Cardiac muscle cell (in vitro differentiated cells and primary cell): ENCODE measurements at regions not wholly inside any gene's neighbourhood (a gene's known extent, or its start where the extent isn't known, plus 50 kb on each side); places are given as distances from the start of the nearest gene placed in this dataset.

ENCODE experiments used
- DNase-seq, 2 donors: peaks; one replicate each; pipeline versions ENCODE4 v3.0.0 to v3.0.0-alpha.2; 2010 to 2017; ENCODE audit warnings: low read depth in 1 of 2, low spot score in 1 of 2
- H3K27ac ChIP-seq: fragments of 200-600 bp; sonication (generic); 2 replicates; pipeline ENCODE4 v1.5.1; 2016
- H3K27me3 ChIP-seq: fragments of 200-600 bp; sonication (generic); 2 replicates; pipeline ENCODE4 v1.6.0; 2016; ENCODE audit warnings: control low read depth
- H3K36me3 ChIP-seq: fragments of 200-600 bp; sonication (generic); 2 replicates; pipeline ENCODE4 v1.5.1; 2016; ENCODE audit warnings: control low read depth
- H3K4me1 ChIP-seq: fragments of 200-600 bp; sonication (generic); 2 replicates; pipeline ENCODE4 v1.8.1; 2017; ENCODE audit warnings: low read depth, mild to moderate bottlenecking, mixed run types
- H3K4me3 ChIP-seq: fragments of 200-600 bp; sonication (generic); 2 replicates; pipeline ENCODE4 v1.5.1; 2016; ENCODE audit warnings: mild to moderate bottlenecking
- H3K9me3 ChIP-seq: fragments of 200-600 bp; sonication (generic); 2 replicates; pipeline ENCODE4 v1.5.1; 2017; ENCODE audit warnings: low read depth, mild to moderate bottlenecking, control low read depth
- TF ChIP-seq, protein P1 (sequence below): IDR thresholded peaks from 2 replicates; pipeline ENCODE4 v1.5.1; 2012; ENCODE audit warnings: low read depth, mild to moderate bottlenecking, low read length

DNA sequence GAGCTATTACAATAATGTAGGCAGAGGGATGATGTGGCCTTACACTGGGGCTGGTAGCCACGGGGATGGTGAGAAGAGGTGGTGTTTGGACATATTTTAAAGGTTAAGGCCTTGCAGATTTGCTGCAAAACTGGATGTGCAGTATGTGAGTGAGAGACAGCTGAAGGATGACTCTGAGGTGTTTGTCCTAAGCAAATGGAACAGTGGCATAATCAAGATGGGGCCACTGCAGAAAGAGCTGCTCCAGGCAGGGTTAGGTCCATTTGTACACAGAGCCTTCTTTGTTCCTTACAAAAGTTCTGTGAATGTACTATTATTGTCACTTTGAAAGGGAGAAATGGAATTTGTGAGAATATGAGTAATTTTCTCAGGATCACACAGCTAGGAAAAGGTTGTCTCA, 220.4 kb upstream of the ZP4 start:
- H3K4me1 ChIP-seq = no peaks in the 10 kb centered on the region
- TF ChIP-seq, protein P1, sequence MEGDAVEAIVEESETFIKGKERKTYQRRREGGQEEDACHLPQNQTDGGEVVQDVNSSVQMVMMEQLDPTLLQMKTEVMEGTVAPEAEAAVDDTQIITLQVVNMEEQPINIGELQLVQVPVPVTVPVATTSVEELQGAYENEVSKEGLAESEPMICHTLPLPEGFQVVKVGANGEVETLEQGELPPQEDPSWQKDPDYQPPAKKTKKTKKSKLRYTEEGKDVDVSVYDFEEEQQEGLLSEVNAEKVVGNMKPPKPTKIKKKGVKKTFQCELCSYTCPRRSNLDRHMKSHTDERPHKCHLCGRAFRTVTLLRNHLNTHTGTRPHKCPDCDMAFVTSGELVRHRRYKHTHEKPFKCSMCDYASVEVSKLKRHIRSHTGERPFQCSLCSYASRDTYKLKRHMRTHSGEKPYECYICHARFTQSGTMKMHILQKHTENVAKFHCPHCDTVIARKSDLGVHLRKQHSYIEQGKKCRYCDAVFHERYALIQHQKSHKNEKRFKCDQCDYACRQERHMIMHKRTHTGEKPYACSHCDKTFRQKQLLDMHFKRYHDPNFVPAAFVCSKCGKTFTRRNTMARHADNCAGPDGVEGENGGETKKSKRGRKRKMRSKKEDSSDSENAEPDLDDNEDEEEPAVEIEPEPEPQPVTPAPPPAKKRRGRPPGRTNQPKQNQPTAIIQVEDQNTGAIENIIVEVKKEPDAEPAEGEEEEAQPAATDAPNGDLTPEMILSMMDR = no peak
- H3K27ac ChIP-seq = no peak overlapping the region
- H3K36me3 ChIP-seq = no peaks in the 10 kb centered on the region
- no peaks in the 10 kb centered on the region for H3K9me3 ChIP-seq
- H3K27me3 ChIP-seq = no peaks in the 10 kb centered on the region
- DNase-seq = no peak
- no peak overlapping the region for H3K4me3 ChIP-seq

DNA sequence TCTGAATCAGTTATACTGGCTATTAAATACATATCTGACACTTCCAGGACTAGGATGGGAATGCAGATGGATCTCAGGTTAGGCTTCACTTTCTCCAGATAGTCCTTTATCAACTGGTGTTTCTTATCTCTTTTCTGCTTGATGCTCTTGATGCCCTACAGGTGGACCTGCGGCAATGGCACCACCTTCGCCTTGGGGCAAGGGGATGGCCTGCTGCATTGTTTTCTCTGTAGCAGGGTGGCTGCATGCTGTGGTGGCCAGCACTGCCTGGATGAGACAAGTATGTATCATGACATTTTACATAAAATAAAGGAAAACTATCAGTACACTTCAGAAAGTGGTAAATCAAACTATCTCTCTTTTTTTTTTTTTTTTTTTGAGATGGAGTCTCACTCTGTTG, 217.7 kb upstream of the ZP4 start:
- Histone ChIP-seq H3K4me3 (no peak overlapping the region), H3K9me3 (no peaks in the 10 kb centered on the region), H3K27me3 (no peaks in the 10 kb centered on the region), H3K4me1 (no peaks in the 10 kb centered on the region), H3K27ac (no peak overlapping the region), H3K36me3 (no peaks in the 10 kb centered on the region)
- TF ChIP-seq, protein P1 = no peak
- no peak for DNase-seq

DNA sequence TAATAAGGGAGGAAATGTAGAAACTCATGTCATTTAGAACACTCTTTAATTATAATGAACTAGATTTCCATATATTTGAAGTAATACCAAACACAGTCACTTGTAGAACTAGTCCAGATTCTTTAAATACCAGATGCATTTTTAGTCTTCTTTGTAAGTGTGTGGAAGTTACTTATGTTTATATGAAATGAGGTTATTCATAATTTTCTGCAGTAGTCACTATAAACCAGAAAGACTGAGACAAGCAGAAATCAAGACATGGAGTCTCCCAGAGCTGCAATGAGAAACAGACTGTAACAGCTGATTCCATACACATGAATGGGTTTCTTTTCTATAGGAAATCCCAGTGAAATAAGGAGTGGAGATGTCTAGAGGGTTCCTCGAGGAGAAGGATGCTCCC, 216.6 kb upstream of the ZP4 start:
- Histone ChIP-seq H3K4me1 (no peaks in the 10 kb centered on the region), H3K27me3 (no peaks in the 10 kb centered on the region), H3K36me3 (no peaks in the 10 kb centered on the region), H3K27ac (no peak overlapping the region), H3K4me3 (no peak overlapping the region), H3K9me3 (no peaks in the 10 kb centered on the region)
- no peak for DNase-seq
- TF ChIP-seq, protein P1 = no peak

DNA sequence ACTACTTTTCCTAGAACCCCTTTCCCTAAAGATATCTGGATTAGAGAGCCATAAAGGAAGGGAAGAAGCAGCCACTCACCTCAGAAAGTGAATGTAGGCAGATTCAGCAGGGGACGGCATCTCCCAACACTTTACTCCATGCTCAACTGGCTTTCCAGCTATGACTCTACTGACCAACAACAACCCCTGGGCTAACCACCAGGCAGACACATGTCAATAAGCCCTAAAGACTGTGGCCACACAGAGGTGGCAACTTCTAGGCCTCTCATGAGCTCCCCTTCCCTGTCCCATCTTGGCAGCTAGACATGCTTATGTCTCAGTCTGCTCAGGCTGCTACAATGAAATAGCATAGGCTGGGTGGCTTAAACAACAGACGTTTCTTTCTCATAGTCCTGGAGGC, 214.0 kb upstream of the ZP4 start:
- Histone ChIP-seq H3K4me1 (no peaks in the 10 kb centered on the region), H3K36me3 (no peaks in the 10 kb centered on the region), H3K27ac (no peak overlapping the region), H3K27me3 (no peaks in the 10 kb centered on the region), H3K9me3 (no peaks in the 10 kb centered on the region), H3K4me3 (no peak overlapping the region)
- DNase-seq = no peak
- TF ChIP-seq, protein P1 = no peak

DNA sequence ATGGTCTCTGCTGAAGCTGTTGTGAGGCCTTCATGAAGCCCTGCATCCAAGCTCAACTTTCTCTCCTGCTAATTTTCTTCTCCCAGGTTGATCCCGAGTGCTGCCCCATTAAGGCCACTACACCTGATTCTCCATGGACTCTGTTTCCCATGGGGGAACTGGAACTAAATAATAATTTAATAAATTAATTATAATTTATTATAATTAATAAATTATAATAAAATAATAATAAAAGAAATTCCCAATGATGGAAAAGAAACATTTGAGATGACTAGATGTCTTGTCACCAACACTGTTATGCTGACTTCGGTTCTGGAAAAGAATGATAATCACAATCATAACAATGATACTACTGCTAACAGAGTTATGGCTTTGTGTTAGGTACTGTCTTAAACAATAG, 211.2 kb upstream of the ZP4 start:
- TF ChIP-seq, protein P1 = no peak
- Histone ChIP-seq H3K4me3 (no peak overlapping the region), H3K27ac (no peak overlapping the region), H3K27me3 (no peaks in the 10 kb centered on the region), H3K9me3 (no peaks in the 10 kb centered on the region), H3K4me1 (no peaks in the 10 kb centered on the region), H3K36me3 (no peaks in the 10 kb centered on the region)
- no peak for DNase-seq

DNA sequence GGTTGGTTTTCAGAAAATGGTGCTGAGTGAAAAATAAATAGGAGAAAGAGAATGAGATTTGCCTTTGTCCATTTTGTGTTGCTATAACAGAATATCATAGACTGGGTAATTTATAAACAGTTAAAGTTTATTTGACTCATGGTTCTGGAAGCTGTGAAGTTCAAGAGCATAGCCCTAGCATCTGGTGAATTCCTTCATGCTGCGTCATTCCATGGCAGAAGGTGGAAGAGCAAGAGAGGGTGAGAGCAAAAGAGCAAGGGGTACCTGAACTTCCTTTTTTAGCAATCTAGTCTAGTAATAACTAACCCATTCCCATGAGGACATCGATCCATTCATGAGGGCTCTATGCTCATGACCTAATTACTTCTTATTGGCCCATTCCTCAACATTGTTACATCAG, 209.1 kb upstream of the ZP4 start:
- Histone ChIP-seq H3K4me3 (no peak overlapping the region), H3K27me3 (no peaks in the 10 kb centered on the region), H3K27ac (no peak overlapping the region), H3K36me3 (no peaks in the 10 kb centered on the region), H3K9me3 (no peaks in the 10 kb centered on the region), H3K4me1 (no peaks in the 10 kb centered on the region)
- no peak for DNase-seq
- TF ChIP-seq, protein P1 = no peak
